GM12874 (cell line): ENCODE measurements at regions not wholly inside any gene's neighbourhood (a gene's known extent, or its start where the extent isn't known, plus 50 kb on each side); places are given as distances from the start of the nearest gene placed in this dataset.

ENCODE experiments used
- CTCF ChIP-seq: IDR thresholded peaks from 2 replicates; pipeline ENCODE4 v1.5.1; 2011; ENCODE audit warnings: low read depth, mild to moderate bottlenecking, control low read depth, low read length, moderate library complexity; ENCODE audit not compliant: insufficient read depth

DNA sequence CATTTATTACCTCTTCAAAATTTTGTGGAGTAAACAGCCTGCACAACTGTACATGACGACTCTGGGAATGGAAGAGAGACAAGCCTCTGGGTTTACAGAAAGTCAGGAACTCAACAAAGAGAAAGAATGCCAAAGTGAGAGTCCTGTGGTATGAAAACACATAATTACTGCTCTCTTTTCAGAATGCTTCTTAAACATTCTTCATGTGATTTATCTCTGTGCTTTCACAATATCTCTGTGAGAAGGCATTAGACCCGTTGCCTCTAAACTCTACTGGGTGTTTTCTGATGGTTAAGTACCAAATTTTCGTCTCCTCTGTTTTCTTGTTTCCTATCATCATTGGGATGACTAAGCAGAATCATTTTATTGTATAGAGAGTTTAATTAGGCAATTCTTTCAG is 966.6 kb upstream of the SLIT2 start:
- no peak for TF ChIP-seq CTCF

- no peak for TF ChIP-seq CTCF
Observed at GRCh38 chr4:19278665-19279064, 973.0 kb upstream of the SLIT2 start.

DNA sequence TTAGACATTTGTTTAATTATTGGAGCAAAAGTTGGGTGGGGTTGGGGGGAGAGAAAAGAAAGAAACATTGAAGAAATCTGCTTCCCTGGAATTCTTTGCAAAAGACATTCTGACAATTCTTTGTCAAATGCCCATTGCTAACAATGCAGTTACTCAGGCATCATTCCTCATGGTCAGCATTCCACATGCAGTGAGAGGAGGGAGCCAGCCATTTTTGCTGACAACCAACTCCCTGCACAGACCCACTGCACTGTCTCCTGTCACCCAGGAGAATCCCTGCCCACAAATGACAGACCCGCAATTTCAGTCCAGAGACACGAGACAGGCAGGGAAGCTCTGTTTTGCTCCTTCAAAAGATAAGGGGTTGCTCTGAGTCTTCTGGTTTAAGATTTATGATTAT is 985.1 kb upstream of the SLIT2 start:
- no peak for TF ChIP-seq CTCF

DNA sequence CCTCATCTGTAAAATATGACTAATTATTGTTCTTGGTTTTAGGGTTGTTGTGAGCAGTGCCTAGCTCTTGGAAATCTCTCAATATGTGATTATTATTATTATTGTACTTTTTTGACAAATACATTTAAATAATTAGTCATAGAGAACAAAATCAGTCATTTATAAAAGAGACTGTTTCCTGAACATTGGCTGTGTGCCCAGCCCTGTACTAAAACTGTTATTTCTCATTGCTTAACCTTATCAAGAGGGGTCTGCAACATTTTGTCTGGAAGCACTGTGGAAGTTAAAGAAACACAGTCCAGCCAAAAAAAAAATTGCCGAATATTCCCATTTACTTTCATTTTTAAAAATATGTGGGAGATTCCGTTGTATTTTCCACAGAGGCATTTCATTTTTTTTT is 989.2 kb upstream of the SLIT2 start:
- TF ChIP-seq CTCF, result no peak

DNA sequence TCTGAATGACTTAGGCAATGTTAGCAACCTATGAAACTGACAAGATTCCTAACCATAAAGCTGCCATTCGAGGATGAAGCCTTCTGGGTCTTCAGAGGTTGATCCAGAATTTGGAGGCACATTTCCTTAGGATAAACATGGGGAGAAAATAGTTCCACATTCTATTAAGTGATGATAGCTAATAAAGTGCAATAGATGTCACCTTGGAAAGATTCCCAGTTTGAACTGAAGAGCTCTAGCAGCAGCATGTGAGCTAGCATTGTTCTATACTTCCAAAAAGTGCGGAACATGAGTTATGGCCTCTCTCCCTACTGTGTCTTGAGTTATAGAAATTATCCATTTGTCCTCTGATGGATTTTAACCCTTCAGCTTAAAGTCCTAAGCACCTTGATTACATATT is 991.4 kb upstream of the SLIT2 start:
- TF ChIP-seq CTCF, result no peak

DNA sequence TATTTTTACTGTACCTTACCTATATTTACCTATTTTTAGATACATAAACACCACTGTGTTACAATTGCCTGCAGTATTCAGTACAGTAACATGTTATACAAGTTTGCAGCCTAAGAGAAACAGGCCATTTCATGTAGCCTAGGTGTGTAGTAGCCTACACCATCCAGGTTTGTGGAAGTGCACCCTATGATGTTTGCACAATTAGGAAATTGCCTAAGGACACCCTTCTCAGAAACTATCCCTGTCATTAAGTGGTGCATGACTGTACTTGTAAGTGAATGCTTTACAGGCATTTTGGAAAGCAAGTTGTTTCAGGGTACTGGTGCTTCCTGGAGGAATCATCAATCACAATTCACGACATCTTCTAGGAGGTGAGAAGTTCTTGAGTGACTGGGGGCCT is 991.8 kb upstream of the SLIT2 start:
- no peak for TF ChIP-seq CTCF

DNA sequence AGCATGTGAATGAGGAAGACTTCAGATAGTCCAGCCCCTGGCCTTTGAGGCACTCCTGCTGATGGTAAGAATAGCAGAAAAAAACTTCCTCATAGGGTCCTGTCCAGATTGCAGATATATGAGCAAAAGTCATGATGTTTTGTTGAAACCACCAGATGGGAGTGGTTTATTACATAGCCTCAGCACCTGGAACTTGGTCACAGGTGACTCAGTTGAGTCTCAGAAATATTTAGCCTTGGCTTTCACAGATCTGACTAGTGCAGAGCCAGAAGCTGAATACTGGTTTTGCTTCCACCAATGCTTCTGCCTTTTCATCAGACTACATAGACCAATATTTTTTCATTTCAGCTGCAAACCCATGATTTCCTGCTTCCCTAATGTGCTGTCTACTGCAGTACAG is 994.9 kb upstream of the SLIT2 start:
- TF ChIP-seq CTCF, result no peak

GRCh38 chr4:19254486-19254885 is 997.2 kb upstream of the SLIT2 start:
- no peak for TF ChIP-seq CTCF
